ENCODE measurements at regions not wholly inside any gene's neighbourhood (a gene's known extent, or its start where the extent isn't known, plus 50 kb on each side); places are given as distances from the start of the nearest gene placed in this dataset.
"Not testable (repeated sequence)": the region's sequence is repeated elsewhere in the genome, so short reads cannot be mapped to it uniquely, and the experiment has no call there.

GRCh38 chr2:20115374-20115773 is 63.9 kb upstream of the LAPTM4A start:
- whole genome bisulfite sequencing = no CpG with 5 or more reads among the region's 2 CpGs
- H3K9me3 ChIP-seq = no peaks in the 10 kb centered on the region
- H3K27me3 ChIP-seq = no peaks in the 10 kb centered on the region
- no peak for DNase-seq (ENCODE audit: low spot score in 2 of 2)
- no peak overlapping the region for H3K27ac ChIP-seq
- H3K4me1 ChIP-seq = peaks cover 49% of the 10 kb centered on the region
- no peaks in the 10 kb centered on the region for H3K36me3 ChIP-seq
- TF ChIP-seq CTCF (IDR thresholded peaks at IDR 0.05) (no peak), EP300 (IDR thresholded peaks at IDR 0.05) (no peak), POLR2A (IDR thresholded peaks at IDR 0.05) (no peak), POLR2AphosphoS5 (IDR thresholded peaks at IDR 0.05) (no peak)
- no peak overlapping the region for H3K4me3 ChIP-seq

GRCh38 chr2:20113986-20114938 is 62.8 kb upstream of the LAPTM4A start:
- DNase-seq (ENCODE audit: low spot score in 2 of 2) = no peak
- TF ChIP-seq CTCF (IDR thresholded peaks at IDR 0.05) (no peak), POLR2AphosphoS5 (IDR thresholded peaks at IDR 0.05) (peak in 1 of 3 donors; percentile 32)
- Histone ChIP-seq H3K4me1 (peaks cover 49% of the 10 kb centered on the region), H3K27ac (peak overlapping the region; percentile 64), H3K27me3 (no peaks in the 10 kb centered on the region), H3K4me3 (no peak overlapping the region), H3K36me3 (no peaks in the 10 kb centered on the region), H3K9me3 (no peaks in the 10 kb centered on the region)
- WGBS = 73% methylated on average over 12 of the region's 19 CpGs

- WGBS = 86% methylated on average over 12 of the region's 15 CpGs
- no peak for TF ChIP-seq POLR2AphosphoS5 (IDR thresholded peaks at IDR 0.05)
- no peak for TF ChIP-seq EP300 (IDR thresholded peaks at IDR 0.05)
- TF ChIP-seq CTCF (IDR thresholded peaks at IDR 0.05) = no peak
- TF ChIP-seq POLR2A (IDR thresholded peaks at IDR 0.05) = no peak
- no peak for DNase-seq (ENCODE audit: low spot score in 2 of 2)
- Histone ChIP-seq H3K9me3 (no peaks in the 10 kb centered on the region), H3K27me3 (no peaks in the 10 kb centered on the region), H3K36me3 (no peaks in the 10 kb centered on the region), H3K4me1 (peaks cover 52% of the 10 kb centered on the region), H3K27ac (peak overlapping the region; percentile 64), H3K4me3 (no peak overlapping the region)
Observed at GRCh38 chr2:20113004-20113796, 61.8 kb upstream of the LAPTM4A start.

GRCh38 chr2:20112361-20112760 is 60.9 kb upstream of the LAPTM4A start:
- not testable (repeated sequence) for H3K4me3 ChIP-seq; H3K36me3 ChIP-seq; H3K9me3 ChIP-seq; H3K27ac ChIP-seq; H3K27me3 ChIP-seq; DNase-seq (ENCODE audit: low spot score in 2 of 2)
- WGBS = 94% methylated on average over 9 of the region's 9 CpGs
- peaks cover 49% of the 10 kb centered on the region for H3K4me1 ChIP-seq

GRCh38 chr2:20111311-20112131 is 60.1 kb upstream of the LAPTM4A start:
- peaks cover 4% of the 10 kb centered on the region for H3K27me3 ChIP-seq
- no peaks in the 10 kb centered on the region for H3K9me3 ChIP-seq
- peaks cover 53% of the 10 kb centered on the region for H3K4me1 ChIP-seq
- 87% methylated on average over 8 of the region's 10 CpGs for WGBS
- TF ChIP-seq CTCF (IDR thresholded peaks at IDR 0.05) = no peak
- TF ChIP-seq EP300 (IDR thresholded peaks at IDR 0.05) = no peak
- TF ChIP-seq POLR2A (IDR thresholded peaks at IDR 0.05) = no peak
- no peak overlapping the region for H3K4me3 ChIP-seq
- no peak for DNase-seq (ENCODE audit: low spot score in 2 of 2)
- no peak overlapping the region for H3K27ac ChIP-seq
- H3K36me3 ChIP-seq = no peaks in the 10 kb centered on the region

Measured in suprapubic skin (tissue), 4 donors.